ENCODE measurements at regions not wholly inside any gene's neighbourhood (a gene's known extent, or its start where the extent isn't known, plus 50 kb on each side); places are given as distances from the start of the nearest gene placed in this dataset.

DNA sequence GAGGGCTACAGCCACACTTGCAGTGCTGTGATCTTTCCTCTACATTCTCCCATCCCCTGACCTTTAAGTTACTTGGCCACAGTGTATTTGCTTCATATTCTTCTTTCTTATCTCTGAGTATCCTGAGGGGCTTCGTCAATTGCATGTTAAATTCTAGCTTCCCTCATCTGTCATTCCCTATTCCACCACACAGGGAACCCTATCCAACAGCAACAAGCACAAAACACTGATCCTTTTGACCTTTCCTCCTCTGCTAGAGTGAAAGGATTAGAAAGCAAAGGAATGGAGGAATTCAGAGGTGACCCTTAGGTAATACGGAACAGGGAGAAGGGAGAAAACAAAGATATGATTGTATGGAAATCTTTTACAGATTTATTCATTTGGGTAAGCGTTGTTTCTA, 1061.7 kb upstream of the TENM4 start:
- no peak overlapping the region for H3K4ac ChIP-seq (ENCODE audit: low read length)
- no peak overlapping the region for H3K23ac ChIP-seq (ENCODE audit: low read depth, low read length, poor library complexity)
- H3K4me3 ChIP-seq (ENCODE audit: low read length in 2 of 2) = no peak overlapping the region
- no peak overlapping the region for H3K18ac ChIP-seq (ENCODE audit: low read length)
- no peak overlapping the region for H3K14ac ChIP-seq (ENCODE audit: low read length)
- no peaks in the 10 kb centered on the region for H3K9me3 ChIP-seq (replicated peaks in 1 of 2; ENCODE audit: control insufficient read depth in 2 of 2, insufficient read depth in 1 of 2, low read depth in 1 of 2, low read length in 2 of 2)
- no peak overlapping the region for H3K27ac ChIP-seq (replicated peaks; ENCODE audit: low read length)
- no peak overlapping the region for H2BK15ac ChIP-seq (ENCODE audit: low read length)
- no peak overlapping the region for H2AK5ac ChIP-seq (ENCODE audit: low read depth, low read length)
- H3K4me2 ChIP-seq (ENCODE audit: insufficient read depth, low read length, poor library complexity, severe bottlenecking) = no peak overlapping the region
- no peak overlapping the region for H4K8ac ChIP-seq (ENCODE audit: low read depth, low read length)
- no CpG with 5 or more reads among the region's 3 CpGs for WGBS, 2 donors (ENCODE audit: extremely low coverage in 2 of 2, insufficient read length in 2 of 2, insufficient replicate concordance in 1 of 2)
- H3K4me1 ChIP-seq (ENCODE audit: control insufficient read depth in 2 of 2, insufficient read depth in 1 of 2, low read depth in 1 of 2, low read length in 2 of 2) = peaks cover 0 to 2% of the 10 kb centered on the region in 2 donors
- no peaks in the 10 kb centered on the region for H3K27me3 ChIP-seq (ENCODE audit: control insufficient read depth in 3 of 3, insufficient read depth in 3 of 3, low read depth in 1 of 3, low read length in 3 of 3)
- peak; percentile 29 for DNase-seq (ENCODE audit: low spot score)
- no peak overlapping the region for H2BK12ac ChIP-seq (ENCODE audit: low read length)
- no peak overlapping the region for H4K91ac ChIP-seq (ENCODE audit: low read depth, low read length, poor library complexity)
- no peak overlapping the region for H2BK5ac ChIP-seq (ENCODE audit: low read length)
- H3K36me3 ChIP-seq (replicated peaks in 1 of 2; ENCODE audit: control insufficient read depth in 2 of 2, insufficient read depth in 2 of 2, low read length in 2 of 2) = no peaks in the 10 kb centered on the region
- H2AFZ ChIP-seq (ENCODE audit: low read length) = no peak overlapping the region
- H2BK120ac ChIP-seq (ENCODE audit: low read depth, low read length) = no peak overlapping the region
- H3K9ac ChIP-seq (ENCODE audit: low read depth, low read length, poor library complexity) = no peak overlapping the region
- no peaks in the 10 kb centered on the region for H3K79me1 ChIP-seq (ENCODE audit: low read depth, low read length)

DNA sequence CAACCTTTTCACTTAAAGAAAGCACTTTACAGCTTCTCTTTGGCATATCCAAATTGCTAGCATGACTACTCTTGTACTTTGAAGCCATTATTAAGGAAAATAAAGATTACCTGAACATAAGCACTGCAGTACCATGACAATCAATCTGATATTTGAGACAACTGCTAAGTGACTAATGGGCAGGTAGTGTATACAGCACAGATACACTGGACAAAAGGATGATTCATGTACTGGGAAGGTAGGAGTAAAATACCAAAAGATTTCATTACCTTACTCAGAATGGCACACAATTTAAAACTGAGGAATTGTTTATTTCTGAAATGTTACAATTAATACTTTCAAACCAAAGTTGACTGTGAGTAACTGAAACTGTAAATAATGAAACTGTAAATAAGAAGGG, 1054.3 kb upstream of the TENM4 start:
- Histone ChIP-seq H3K14ac (ENCODE audit: low read length) (no peak overlapping the region), H2BK5ac (ENCODE audit: low read length) (no peak overlapping the region), H3K27me3 (ENCODE audit: control insufficient read depth in 3 of 3, insufficient read depth in 3 of 3, low read depth in 1 of 3, low read length in 3 of 3) (no peaks in the 10 kb centered on the region), H4K91ac (ENCODE audit: low read depth, low read length, poor library complexity) (no peak overlapping the region), H3K4me3 (ENCODE audit: low read length in 2 of 2) (no peak overlapping the region), H3K4me1 (ENCODE audit: control insufficient read depth in 2 of 2, insufficient read depth in 1 of 2, low read depth in 1 of 2, low read length in 2 of 2) (no peaks in the 10 kb centered on the region), H2BK12ac (ENCODE audit: low read length) (no peak overlapping the region), H2AK5ac (ENCODE audit: low read depth, low read length) (no peak overlapping the region), H3K79me1 (ENCODE audit: low read depth, low read length) (no peaks in the 10 kb centered on the region), H4K8ac (ENCODE audit: low read depth, low read length) (no peak overlapping the region), H2BK15ac (ENCODE audit: low read length) (no peak overlapping the region), H3K23ac (ENCODE audit: low read depth, low read length, poor library complexity) (no peak overlapping the region), H3K18ac (ENCODE audit: low read length) (no peak overlapping the region), H2BK120ac (ENCODE audit: low read depth, low read length) (no peak overlapping the region), H2AFZ (ENCODE audit: low read length) (no peak overlapping the region), H3K36me3 (replicated peaks in 1 of 2; ENCODE audit: control insufficient read depth in 2 of 2, insufficient read depth in 2 of 2, low read length in 2 of 2) (no peaks in the 10 kb centered on the region), H3K9me3 (replicated peaks in 1 of 2; ENCODE audit: control insufficient read depth in 2 of 2, insufficient read depth in 1 of 2, low read depth in 1 of 2, low read length in 2 of 2) (peaks cover 4 to 18% of the 10 kb centered on the region in 2 donors), H3K27ac (replicated peaks; ENCODE audit: low read length) (no peak overlapping the region), H3K4me2 (ENCODE audit: insufficient read depth, low read length, poor library complexity, severe bottlenecking) (no peak overlapping the region), H3K4ac (ENCODE audit: low read length) (no peak overlapping the region), H3K9ac (ENCODE audit: low read depth, low read length, poor library complexity) (no peak overlapping the region)
- no peak for DNase-seq (ENCODE audit: low spot score)

DNA sequence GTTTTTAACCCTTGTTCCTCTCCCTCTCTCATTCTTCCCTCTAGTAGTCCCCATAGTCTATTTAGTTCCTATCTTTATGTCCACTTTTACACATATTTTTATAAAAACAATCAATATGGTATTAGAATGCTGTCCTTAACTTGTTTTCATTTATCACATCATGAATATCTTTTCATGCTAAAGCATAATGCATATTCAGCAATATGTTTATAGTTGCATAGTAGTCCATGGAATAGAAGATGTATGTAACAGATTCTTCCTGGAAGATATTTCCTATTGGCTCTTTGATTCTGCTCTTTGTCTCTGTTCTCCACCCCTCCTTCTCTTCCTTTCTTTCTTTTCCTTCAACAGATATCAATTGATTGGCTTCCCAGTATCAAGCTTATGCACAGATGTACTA, 1047.1 kb upstream of the TENM4 start:
- Histone ChIP-seq H2BK15ac (ENCODE audit: low read length) (no peak overlapping the region), H3K18ac (ENCODE audit: low read length) (no peak overlapping the region), H3K4me3 (ENCODE audit: low read length in 2 of 2) (no peak overlapping the region), H3K36me3 (replicated peaks in 1 of 2; ENCODE audit: control insufficient read depth in 2 of 2, insufficient read depth in 2 of 2, low read length in 2 of 2) (no peaks in the 10 kb centered on the region), H3K4ac (ENCODE audit: low read length) (no peak overlapping the region), H3K14ac (ENCODE audit: low read length) (no peak overlapping the region), H3K79me1 (ENCODE audit: low read depth, low read length) (no peaks in the 10 kb centered on the region), H2BK5ac (ENCODE audit: low read length) (no peak overlapping the region), H3K27ac (replicated peaks; ENCODE audit: low read length) (no peak overlapping the region), H2BK120ac (ENCODE audit: low read depth, low read length) (no peak overlapping the region), H3K9ac (ENCODE audit: low read depth, low read length, poor library complexity) (no peak overlapping the region), H3K9me3 (replicated peaks in 1 of 2; ENCODE audit: control insufficient read depth in 2 of 2, insufficient read depth in 1 of 2, low read depth in 1 of 2, low read length in 2 of 2) (no peaks in the 10 kb centered on the region), H3K4me2 (ENCODE audit: insufficient read depth, low read length, poor library complexity, severe bottlenecking) (no peak overlapping the region), H4K8ac (ENCODE audit: low read depth, low read length) (no peak overlapping the region), H3K23ac (ENCODE audit: low read depth, low read length, poor library complexity) (no peak overlapping the region), H2AFZ (ENCODE audit: low read length) (no peak overlapping the region), H3K4me1 (ENCODE audit: control insufficient read depth in 2 of 2, insufficient read depth in 1 of 2, low read depth in 1 of 2, low read length in 2 of 2) (no peaks in the 10 kb centered on the region), H4K91ac (ENCODE audit: low read depth, low read length, poor library complexity) (no peak overlapping the region), H2AK5ac (ENCODE audit: low read depth, low read length) (no peak overlapping the region), H2BK12ac (ENCODE audit: low read length) (no peak overlapping the region), H3K27me3 (ENCODE audit: control insufficient read depth in 3 of 3, insufficient read depth in 3 of 3, low read depth in 1 of 3, low read length in 3 of 3) (no peaks in the 10 kb centered on the region)
- DNase-seq (ENCODE audit: low spot score) = no peak

DNA sequence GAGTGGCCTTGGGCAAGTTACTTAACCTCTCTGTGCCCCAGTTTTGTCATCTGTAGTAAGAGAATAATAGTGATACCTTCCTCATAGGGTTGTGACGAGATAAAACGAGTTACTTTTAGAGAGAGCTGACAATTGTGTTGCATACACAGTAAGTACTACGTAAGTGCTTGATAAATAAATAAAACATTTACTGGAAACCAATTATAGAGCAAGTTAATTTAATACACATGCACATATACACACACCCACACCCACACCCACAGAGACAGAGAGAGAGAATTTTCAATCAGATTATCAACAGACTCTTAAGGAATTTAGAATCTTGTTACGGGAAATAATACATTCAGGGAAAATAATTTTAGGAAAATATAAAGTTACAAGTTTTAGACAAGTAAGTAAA, 1045.8 kb upstream of the TENM4 start:
- no peak overlapping the region for H2BK12ac ChIP-seq (ENCODE audit: low read length)
- H2AK5ac ChIP-seq (ENCODE audit: low read depth, low read length) = no peak overlapping the region
- no peaks in the 10 kb centered on the region for H3K4me1 ChIP-seq (ENCODE audit: control insufficient read depth in 2 of 2, insufficient read depth in 1 of 2, low read depth in 1 of 2, low read length in 2 of 2)
- no peak overlapping the region for H3K4ac ChIP-seq (ENCODE audit: low read length)
- no CpG with 5 or more reads among the region's 4 CpGs for WGBS, 2 donors (ENCODE audit: extremely low coverage in 2 of 2, insufficient read length in 2 of 2, insufficient replicate concordance in 1 of 2)
- H2BK5ac ChIP-seq (ENCODE audit: low read length) = no peak overlapping the region
- H3K4me2 ChIP-seq (ENCODE audit: insufficient read depth, low read length, poor library complexity, severe bottlenecking) = no peak overlapping the region
- H3K36me3 ChIP-seq (replicated peaks in 1 of 2; ENCODE audit: control insufficient read depth in 2 of 2, insufficient read depth in 2 of 2, low read length in 2 of 2) = no peaks in the 10 kb centered on the region
- H2BK120ac ChIP-seq (ENCODE audit: low read depth, low read length) = no peak overlapping the region
- H4K91ac ChIP-seq (ENCODE audit: low read depth, low read length, poor library complexity) = no peak overlapping the region
- H3K9me3 ChIP-seq (replicated peaks in 1 of 2; ENCODE audit: control insufficient read depth in 2 of 2, insufficient read depth in 1 of 2, low read depth in 1 of 2, low read length in 2 of 2) = no peaks in the 10 kb centered on the region
- H2AFZ ChIP-seq (ENCODE audit: low read length) = no peak overlapping the region
- no peak overlapping the region for H3K14ac ChIP-seq (ENCODE audit: low read length)
- DNase-seq (ENCODE audit: low spot score) = no peak
- H3K27me3 ChIP-seq (ENCODE audit: control insufficient read depth in 3 of 3, insufficient read depth in 3 of 3, low read depth in 1 of 3, low read length in 3 of 3) = no peaks in the 10 kb centered on the region
- no peak overlapping the region for H4K8ac ChIP-seq (ENCODE audit: low read depth, low read length)
- no peak overlapping the region for H3K27ac ChIP-seq (replicated peaks; ENCODE audit: low read length)
- H3K4me3 ChIP-seq (ENCODE audit: low read length in 2 of 2) = no peak overlapping the region
- no peak overlapping the region for H2BK15ac ChIP-seq (ENCODE audit: low read length)
- H3K9ac ChIP-seq (ENCODE audit: low read depth, low read length, poor library complexity) = no peak overlapping the region
- H3K18ac ChIP-seq (ENCODE audit: low read length) = no peak overlapping the region
- H3K23ac ChIP-seq (ENCODE audit: low read depth, low read length, poor library complexity) = no peak overlapping the region
- H3K79me1 ChIP-seq (ENCODE audit: low read depth, low read length) = no peaks in the 10 kb centered on the region
